ENCODE measurements at regions not wholly inside any gene's neighbourhood (a gene's known extent, or its start where the extent isn't known, plus 50 kb on each side); places are given as distances from the start of the nearest gene placed in this dataset.
A peak's percentile ranks its signal among the peaks of the same experiment; 100 is the strongest.

- Histone ChIP-seq H3K4me3 (no peak overlapping the region), H3K27ac (no peak overlapping the region), H3K27me3 (no peaks in the 10 kb centered on the region), H3K36me3 (no peaks in the 10 kb centered on the region), H3K9me3 (no peaks in the 10 kb centered on the region), H3K4me1 (peaks cover 0 to 10% (median 0%) of the 10 kb centered on the region in 3 donors)
- WGBS, 2 donors (ENCODE audit: low coverage in 1 of 2): 95 to 98% methylated on average over 3 of the region's 3 CpGs
- TF ChIP-seq EP300 (IDR thresholded peaks at IDR 0.05) (no peak), POLR2A (IDR thresholded peaks at IDR 0.05) (no peak), CTCF (IDR thresholded peaks at IDR 0.05) (no peak), POLR2AphosphoS5 (IDR thresholded peaks at IDR 0.05) (no peak)
- no peak for ATAC-seq
These were observed 383.2 kb upstream of the ATP2B1 start for GRCh38 chr12:90091809-90092208.

- TF ChIP-seq POLR2AphosphoS5 (IDR thresholded peaks at IDR 0.05) (peak; percentile 31), EP300 (IDR thresholded peaks at IDR 0.05) (no peak)
- no peaks in the 10 kb centered on the region for H3K27me3 ChIP-seq
- no peaks in the 10 kb centered on the region for H3K9me3 ChIP-seq
- 15 to 30% methylated on average over 3 of the region's 3 CpGs for WGBS, 2 donors (ENCODE audit: low coverage in 1 of 2)
- no peak for ATAC-seq
- H3K36me3 ChIP-seq: no peaks in the 10 kb centered on the region
- peaks cover 0 to 10% (median 0%) of the 10 kb centered on the region in 3 donors for H3K4me1 ChIP-seq
- no peak overlapping the region for H3K4me3 ChIP-seq
- no peak overlapping the region for H3K27ac ChIP-seq
These were observed 382.5 kb upstream of the ATP2B1 start for GRCh38 chr12:90090929-90091651.

GRCh38 chr12:90086281-90086680 lies 377.6 kb upstream of the ATP2B1 start:
- ATAC-seq: no peak
- peaks cover 0 to 8% (median 0%) of the 10 kb centered on the region in 3 donors for H3K4me1 ChIP-seq
- no peak overlapping the region for H3K4me3 ChIP-seq
- WGBS, 2 donors (ENCODE audit: low coverage in 1 of 2): 60 to 78% methylated on average over 1 of the region's 1 CpG
- no peaks in the 10 kb centered on the region for H3K9me3 ChIP-seq
- no peaks in the 10 kb centered on the region for H3K27me3 ChIP-seq
- no peak overlapping the region for H3K27ac ChIP-seq
- H3K36me3 ChIP-seq: no peaks in the 10 kb centered on the region
- no peak for TF ChIP-seq POLR2AphosphoS5 (IDR thresholded peaks at IDR 0.05)
- TF ChIP-seq EP300 (IDR thresholded peaks at IDR 0.05): no peak
- TF ChIP-seq POLR2A (IDR thresholded peaks at IDR 0.05): no peak
- no peak for TF ChIP-seq CTCF (IDR thresholded peaks at IDR 0.05)

- Histone ChIP-seq H3K27ac (no peak overlapping the region), H3K27me3 (no peaks in the 10 kb centered on the region), H3K36me3 (no peaks in the 10 kb centered on the region), H3K9me3 (no peaks in the 10 kb centered on the region), H3K4me3 (no peak overlapping the region), H3K4me1 (peaks cover 0 to 2% (median 0%) of the 10 kb centered on the region in 3 donors)
- no peak for ATAC-seq
- WGBS, 2 donors (ENCODE audit: low coverage in 1 of 2): 58 to 78% methylated on average over 2 to 3 of the region's 3 CpGs
- TF ChIP-seq CTCF (IDR thresholded peaks at IDR 0.05) (no peak), POLR2AphosphoS5 (IDR thresholded peaks at IDR 0.05) (no peak), EP300 (IDR thresholded peaks at IDR 0.05) (no peak), POLR2A (IDR thresholded peaks at IDR 0.05) (no peak)
These were observed 377.0 kb upstream of the ATP2B1 start for GRCh38 chr12:90085494-90086274.

GRCh38 chr12:90084018-90084417 lies 375.4 kb upstream of the ATP2B1 start:
- Histone ChIP-seq H3K4me1 (no peaks in the 10 kb centered on the region), H3K4me3 (no peak overlapping the region), H3K27ac (no peak overlapping the region), H3K9me3 (no peaks in the 10 kb centered on the region), H3K27me3 (no peaks in the 10 kb centered on the region), H3K36me3 (no peaks in the 10 kb centered on the region)
- WGBS, 2 donors (ENCODE audit: low coverage in 1 of 2): 77 to 94% methylated on average over 2 of the region's 2 CpGs
- ATAC-seq: no peak
- no peak for TF ChIP-seq POLR2AphosphoS5 (IDR thresholded peaks at IDR 0.05)
- no peak for TF ChIP-seq CTCF (IDR thresholded peaks at IDR 0.05)
- no peak for TF ChIP-seq POLR2A (IDR thresholded peaks at IDR 0.05)

Data from gastroesophageal sphincter (tissue), 4 donors.